Tibial nerve (tissue), 4 donors: ENCODE measurements at regions not wholly inside any gene's neighbourhood (a gene's known extent, or its start where the extent isn't known, plus 50 kb on each side); places are given as distances from the start of the nearest gene placed in this dataset.

ENCODE experiments used
- CTCF ChIP-seq, 5 experiments: fragments of 200-600 bp in 3 of 5; fragments of 450-650 bp in 2 of 5; sonication (generic) in 3 of 5; IDR thresholded peaks; one replicate each; pipeline ENCODE4 v1.5.1; 2016 to 2019; ENCODE audit warnings: antibody characterized with exemption in 5 of 5, mild to moderate bottlenecking in 3 of 5, moderate library complexity in 2 of 5
- EP300 ChIP-seq, 2 donors: sonication (generic); formaldehyde crosslinking; IDR thresholded peaks; one replicate each; pipeline ENCODE4 v1.6.1; 2017; ENCODE audit warnings: antibody characterized with exemption in 2 of 2, mild to moderate bottlenecking in 1 of 2
- POLR2A ChIP-seq, 2 donors: fragments of 450-650 bp; IDR thresholded peaks; one replicate each; pipeline ENCODE4 v1.6.1; 2017; ENCODE audit warnings: antibody characterized with exemption in 2 of 2, mild to moderate bottlenecking in 2 of 2, moderate library complexity in 2 of 2

GRCh38 chr3:70519913-70520659, 207.6 kb upstream of the MDFIC2 start:
- no peak for TF ChIP-seq CTCF (IDR thresholded peaks at IDR 0.05)
- TF ChIP-seq POLR2A (IDR thresholded peaks at IDR 0.05), result no peak
- TF ChIP-seq EP300 (IDR thresholded peaks at IDR 0.05), result no peak
